ENCODE measurements at regions not wholly inside any gene's neighbourhood (a gene's known extent, or its start where the extent isn't known, plus 50 kb on each side); places are given as distances from the start of the nearest gene placed in this dataset.

DNA sequence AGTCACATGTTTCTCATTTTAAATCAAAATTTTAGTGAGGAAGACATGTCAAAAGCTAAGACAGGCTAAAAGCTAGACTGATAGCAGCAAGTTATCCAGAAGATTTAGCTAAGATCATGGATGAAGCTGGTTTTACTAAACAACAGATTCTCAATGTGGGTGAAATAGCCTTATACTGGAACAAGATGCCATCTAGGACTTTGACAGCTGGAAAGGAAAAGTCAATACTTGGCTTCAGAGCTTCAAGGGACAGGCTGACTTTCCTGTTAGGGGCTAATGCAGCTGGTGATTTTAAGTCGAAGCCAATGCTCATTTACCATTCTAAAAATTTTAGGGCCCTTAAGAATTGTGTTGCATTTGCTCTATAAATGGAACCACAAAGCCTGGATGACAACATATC is 455.3 kb upstream of the SLC10A2 start:
- TF ChIP-seq EZH2phosphoT487 (IDR thresholded peaks at IDR 0.05; ENCODE audit: low read depth, severe bottlenecking, unreplicated experiment) (no peak), EZH2 (IDR thresholded peaks at IDR 0.05; ENCODE audit: borderline replicate concordance) (no peak)
- TF ChIP-seq, protein P1, sequence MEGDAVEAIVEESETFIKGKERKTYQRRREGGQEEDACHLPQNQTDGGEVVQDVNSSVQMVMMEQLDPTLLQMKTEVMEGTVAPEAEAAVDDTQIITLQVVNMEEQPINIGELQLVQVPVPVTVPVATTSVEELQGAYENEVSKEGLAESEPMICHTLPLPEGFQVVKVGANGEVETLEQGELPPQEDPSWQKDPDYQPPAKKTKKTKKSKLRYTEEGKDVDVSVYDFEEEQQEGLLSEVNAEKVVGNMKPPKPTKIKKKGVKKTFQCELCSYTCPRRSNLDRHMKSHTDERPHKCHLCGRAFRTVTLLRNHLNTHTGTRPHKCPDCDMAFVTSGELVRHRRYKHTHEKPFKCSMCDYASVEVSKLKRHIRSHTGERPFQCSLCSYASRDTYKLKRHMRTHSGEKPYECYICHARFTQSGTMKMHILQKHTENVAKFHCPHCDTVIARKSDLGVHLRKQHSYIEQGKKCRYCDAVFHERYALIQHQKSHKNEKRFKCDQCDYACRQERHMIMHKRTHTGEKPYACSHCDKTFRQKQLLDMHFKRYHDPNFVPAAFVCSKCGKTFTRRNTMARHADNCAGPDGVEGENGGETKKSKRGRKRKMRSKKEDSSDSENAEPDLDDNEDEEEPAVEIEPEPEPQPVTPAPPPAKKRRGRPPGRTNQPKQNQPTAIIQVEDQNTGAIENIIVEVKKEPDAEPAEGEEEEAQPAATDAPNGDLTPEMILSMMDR (IDR thresholded peaks at IDR 0.05; ENCODE audit: poor library complexity): no peak

DNA sequence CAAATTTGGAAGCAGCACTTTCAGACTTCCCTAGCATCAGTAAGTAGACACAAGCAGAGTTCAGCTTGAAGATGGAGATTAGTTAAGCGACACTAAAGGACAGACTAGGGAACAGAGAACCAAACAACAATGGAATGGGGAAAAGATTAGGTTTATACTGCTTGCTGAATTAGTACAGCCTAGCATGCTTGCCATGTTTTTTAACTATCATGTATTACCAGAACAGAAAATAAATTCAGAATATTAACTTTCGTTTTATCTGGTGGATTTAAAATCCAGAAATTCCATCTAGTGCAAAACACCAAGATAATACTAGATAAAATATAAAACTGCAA is 451.5 kb upstream of the SLC10A2 start:
- WGBS (ENCODE audit: low lambda C conversion rate, missing lambda C conversion rate): 59% methylated on average over 2 of the region's 2 CpGs
- H3K4me2 ChIP-seq: no peak overlapping the region
- TF ChIP-seq EZH2phosphoT487 (IDR thresholded peaks at IDR 0.05; ENCODE audit: low read depth, severe bottlenecking, unreplicated experiment): no peak
- no peak for TF ChIP-seq EZH2 (IDR thresholded peaks at IDR 0.05; ENCODE audit: borderline replicate concordance)
- TF ChIP-seq, protein P1 (IDR thresholded peaks at IDR 0.05; ENCODE audit: poor library complexity): no peak

More for the DNA sequence above, 455.3 kb upstream of the SLC10A2 start:
- Histone ChIP-seq H3K36me3 (replicated peaks; ENCODE audit: insufficient read depth, low read depth) (no peaks in the 10 kb centered on the region), H3K9me3 (ENCODE audit: low read depth) (no peaks in the 10 kb centered on the region), H3K27ac (no peak overlapping the region), H2AFZ (no peak overlapping the region), H3K9me2 (replicated peaks; ENCODE audit: insufficient read depth) (no peaks in the 10 kb centered on the region), H3K4me3 (no peak overlapping the region), H3K4me2 (no peak overlapping the region), H3K27me3 (no peaks in the 10 kb centered on the region), H3K79me2 (no peaks in the 10 kb centered on the region), H4K20me1 (ENCODE audit: insufficient read depth, poor library complexity, severe bottlenecking) (no peaks in the 10 kb centered on the region), H3K4me1 (ENCODE audit: insufficient read depth) (peaks cover 7% of the 10 kb centered on the region)
- no peak for DNase-seq (ENCODE audit: low spot score)
- 86% methylated on average over 1 of the region's 1 CpG for WGBS (ENCODE audit: low lambda C conversion rate, missing lambda C conversion rate)

DNA sequence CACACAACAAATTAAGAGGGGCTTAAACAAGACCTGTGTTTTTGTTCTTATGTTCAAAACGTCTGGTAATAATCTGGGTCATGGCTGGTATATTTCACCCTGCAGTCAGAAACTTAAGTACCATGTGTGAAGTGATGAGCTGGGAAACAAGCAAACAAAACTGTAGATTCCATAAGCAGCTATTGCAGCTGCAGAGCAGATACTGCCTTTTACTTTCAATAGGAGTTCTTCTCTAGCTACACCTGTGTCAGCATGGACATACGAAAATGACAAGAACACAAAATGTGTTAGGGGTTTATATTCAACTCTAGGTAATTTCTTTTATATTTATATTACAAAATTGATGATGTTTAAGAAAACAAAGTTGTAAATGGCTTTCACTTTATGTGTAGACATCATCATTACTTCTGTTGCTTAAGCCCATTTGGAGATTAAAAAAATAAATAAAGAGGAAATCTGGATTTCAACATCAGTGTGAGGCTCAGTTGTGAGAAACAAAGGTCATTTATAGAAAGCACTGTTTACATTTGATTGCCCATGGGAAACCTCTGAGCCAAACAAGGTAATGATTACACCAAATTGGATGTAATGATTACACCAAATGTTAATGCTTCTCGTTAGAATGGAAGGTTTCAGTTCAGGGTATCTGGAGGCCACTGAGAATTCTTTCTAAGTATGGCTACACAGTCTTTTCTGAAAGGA is 451.0 kb upstream of the SLC10A2 start:
- Histone ChIP-seq H3K27me3 (no peaks in the 10 kb centered on the region), H4K20me1 (ENCODE audit: insufficient read depth, poor library complexity, severe bottlenecking) (no peaks in the 10 kb centered on the region), H3K79me2 (no peaks in the 10 kb centered on the region), H3K36me3 (replicated peaks; ENCODE audit: insufficient read depth, low read depth) (no peaks in the 10 kb centered on the region), H3K9me3 (ENCODE audit: low read depth) (no peaks in the 10 kb centered on the region), H3K4me1 (ENCODE audit: insufficient read depth) (peaks cover 7% of the 10 kb centered on the region), H3K27ac (peak overlapping the region; percentile 53), H3K9me2 (replicated peaks; ENCODE audit: insufficient read depth) (no peaks in the 10 kb centered on the region), H2AFZ (no peak overlapping the region), H3K4me3 (no peak overlapping the region), H3K4me2 (peak overlapping the region; percentile 29)
- TF ChIP-seq EZH2phosphoT487 (IDR thresholded peaks at IDR 0.05; ENCODE audit: low read depth, severe bottlenecking, unreplicated experiment) (no peak), EZH2 (IDR thresholded peaks at IDR 0.05; ENCODE audit: borderline replicate concordance) (no peak)
- TF ChIP-seq, protein P1 (IDR thresholded peaks at IDR 0.05; ENCODE audit: poor library complexity): no peak
- peak; percentile 26 for DNase-seq (ENCODE audit: low spot score)
- 36% methylated on average over 3 of the region's 3 CpGs for WGBS (ENCODE audit: low lambda C conversion rate, missing lambda C conversion rate)

More for the DNA sequence above, 451.5 kb upstream of the SLC10A2 start:
- Histone ChIP-seq H4K20me1 (ENCODE audit: insufficient read depth, poor library complexity, severe bottlenecking) (no peaks in the 10 kb centered on the region), H3K4me3 (no peak overlapping the region), H3K4me1 (ENCODE audit: insufficient read depth) (peaks cover 7% of the 10 kb centered on the region), H3K9me2 (replicated peaks; ENCODE audit: insufficient read depth) (no peaks in the 10 kb centered on the region), H3K27me3 (no peaks in the 10 kb centered on the region), H3K79me2 (no peaks in the 10 kb centered on the region), H3K36me3 (replicated peaks; ENCODE audit: insufficient read depth, low read depth) (no peaks in the 10 kb centered on the region), H3K9me3 (ENCODE audit: low read depth) (no peaks in the 10 kb centered on the region), H3K27ac (peak overlapping the region; percentile 53), H2AFZ (no peak overlapping the region)
- no peak for DNase-seq (ENCODE audit: low spot score)

Data from hepatocyte (in vitro differentiated cells).